ENCODE measurements at regions not wholly inside any gene's neighbourhood (a gene's known extent, or its start where the extent isn't known, plus 50 kb on each side); places are given as distances from the start of the nearest gene placed in this dataset.
"Not testable (repeated sequence)": the region's sequence is repeated elsewhere in the genome, so short reads cannot be mapped to it uniquely, and the experiment has no call there.

DNA sequence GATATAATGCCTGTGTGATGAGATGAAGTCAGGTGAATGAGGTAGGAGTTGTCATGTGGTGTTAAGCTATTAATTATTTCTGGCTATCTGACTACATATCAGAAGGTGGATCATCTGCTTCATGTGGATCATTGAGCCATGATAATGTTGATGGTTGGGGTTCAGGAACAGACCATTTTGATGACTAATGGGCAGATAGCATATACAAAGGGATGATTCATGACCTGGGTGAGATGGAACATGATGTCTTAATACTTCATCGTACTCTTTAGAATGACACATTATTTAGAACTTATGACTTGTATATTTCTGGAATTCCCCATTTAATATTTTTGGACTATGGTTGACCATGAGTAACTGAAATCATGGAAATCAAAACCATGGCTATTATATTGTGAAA lies 155.1 kb downstream of the OR13A1 start:
- no peaks in the 10 kb centered on the region for H3K4me1 ChIP-seq (replicated peaks in 1 of 2)
- no peak for DNase-seq
- 53 to 86% (median 72%) methylated on average over 1 of the region's 1 CpG for WGBS, 4 donors
- H3K9me3 ChIP-seq (replicated peaks in 1 of 3), result no peaks in the 10 kb centered on the region
- no peak overlapping the region for H3K27ac ChIP-seq
- H3K27me3 ChIP-seq, result no peaks in the 10 kb centered on the region
- no peak for TF ChIP-seq CTCF (IDR thresholded peaks at IDR 0.05)
- no peak for TF ChIP-seq POLR2A (IDR thresholded peaks at IDR 0.05)
- no peak overlapping the region for H3K4me3 ChIP-seq
- no peaks in the 10 kb centered on the region for H3K36me3 ChIP-seq (replicated peaks in 1 of 2)
- intact Hi-C loops (cut with DNase I), result no loop called here

GRCh38 chr10:45163315-45163975 lies 152.0 kb downstream of the OR13A1 start:
- Histone ChIP-seq H3K36me3 (replicated peaks in 1 of 2) (no peaks in the 10 kb centered on the region), H3K27me3 (no peaks in the 10 kb centered on the region), H3K4me3 (no peak overlapping the region), H3K9me3 (replicated peaks in 1 of 3) (no peaks in the 10 kb centered on the region), H3K27ac (no peak overlapping the region), H3K4me1 (replicated peaks in 1 of 2) (no peaks in the 10 kb centered on the region)
- intact Hi-C loops (cut with DNase I), result no loop called here
- TF ChIP-seq CTCF (IDR thresholded peaks at IDR 0.05), result no peak
- TF ChIP-seq POLR2A (IDR thresholded peaks at IDR 0.05), result no peak
- WGBS, 4 donors, result 76 to 90% (median 88%) methylated on average over 3 of the region's 3 CpGs
- DNase-seq, result no peak

DNA sequence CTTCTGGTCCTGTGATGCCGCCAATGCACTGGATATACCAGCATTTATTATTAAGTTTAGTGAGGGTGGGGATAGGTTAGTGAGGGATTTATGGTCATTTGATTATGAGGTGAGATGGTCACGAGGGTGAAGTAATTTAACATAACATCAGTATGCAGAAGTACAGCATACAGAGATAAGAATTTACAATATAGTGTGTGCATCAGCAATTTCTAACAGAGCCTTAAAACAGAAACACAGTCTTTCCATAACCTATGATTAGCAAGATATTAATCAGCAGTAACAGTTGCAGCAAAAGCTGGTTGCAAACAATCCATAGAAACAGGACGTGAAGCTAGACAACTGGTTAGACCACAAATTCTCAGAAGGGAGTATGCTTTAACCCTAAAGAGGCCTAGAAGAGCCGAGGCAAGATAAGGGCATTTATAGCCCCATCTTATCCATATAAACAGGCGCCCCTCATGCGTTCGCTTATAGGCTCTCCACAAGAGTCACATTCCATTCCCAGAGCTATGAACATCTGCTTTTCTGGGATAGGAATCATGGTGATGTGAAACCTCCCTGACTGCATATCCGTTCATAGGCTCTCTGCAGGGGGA lies 139.8 kb downstream of the OR13A1 start:
- H3K9me3 ChIP-seq (replicated peaks in 1 of 3); H3K36me3 ChIP-seq (replicated peaks in 1 of 2); DNase-seq; H3K27ac ChIP-seq; intact Hi-C loops (cut with DNase I); H3K4me1 ChIP-seq (replicated peaks in 1 of 2); H3K4me3 ChIP-seq; H3K27me3 ChIP-seq: not testable (repeated sequence)
- WGBS, 4 donors, result 69 to 86% (median 78%) methylated on average over 8 of the region's 8 CpGs

DNA sequence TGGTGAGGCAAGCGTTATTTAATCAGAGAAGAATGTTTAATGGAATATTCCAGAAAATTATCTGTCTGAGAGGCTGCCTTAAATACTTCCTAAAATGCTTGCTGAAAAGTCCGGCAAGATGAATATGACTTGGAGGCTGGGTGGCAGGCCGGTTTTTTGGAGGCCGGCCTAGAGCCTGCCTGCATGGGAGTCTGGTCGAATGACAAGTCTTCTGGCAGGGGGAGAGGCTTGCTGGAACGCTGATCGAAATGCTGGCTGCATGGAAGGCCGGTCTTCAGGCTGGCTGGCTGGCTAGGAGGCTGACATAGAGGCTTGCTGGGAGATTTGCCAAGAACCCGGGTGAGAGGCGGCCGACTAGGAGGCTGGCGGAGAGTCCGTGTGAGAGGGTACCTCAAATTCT lies 135.7 kb downstream of the OR13A1 start:
- 45 to 80% (median 67%) methylated on average over 7 to 13 of the region's 13 CpGs for WGBS, 4 donors
- H3K27ac ChIP-seq, result no peak overlapping the region
- H3K4me1 ChIP-seq (replicated peaks in 1 of 2), result no peaks in the 10 kb centered on the region
- no peaks in the 10 kb centered on the region for H3K36me3 ChIP-seq (replicated peaks in 1 of 2)
- TF ChIP-seq POLR2A (IDR thresholded peaks at IDR 0.05) (no peak), CTCF (IDR thresholded peaks at IDR 0.05) (no peak)
- peak in 6 of 7 donors; percentile 26 to 62 (median 31) for DNase-seq
- intact Hi-C loops (cut with DNase I), result no loop called here
- H3K4me3 ChIP-seq, result no peak overlapping the region
- H3K9me3 ChIP-seq (replicated peaks in 1 of 3), result no peaks in the 10 kb centered on the region
- H3K27me3 ChIP-seq, result no peaks in the 10 kb centered on the region

DNA sequence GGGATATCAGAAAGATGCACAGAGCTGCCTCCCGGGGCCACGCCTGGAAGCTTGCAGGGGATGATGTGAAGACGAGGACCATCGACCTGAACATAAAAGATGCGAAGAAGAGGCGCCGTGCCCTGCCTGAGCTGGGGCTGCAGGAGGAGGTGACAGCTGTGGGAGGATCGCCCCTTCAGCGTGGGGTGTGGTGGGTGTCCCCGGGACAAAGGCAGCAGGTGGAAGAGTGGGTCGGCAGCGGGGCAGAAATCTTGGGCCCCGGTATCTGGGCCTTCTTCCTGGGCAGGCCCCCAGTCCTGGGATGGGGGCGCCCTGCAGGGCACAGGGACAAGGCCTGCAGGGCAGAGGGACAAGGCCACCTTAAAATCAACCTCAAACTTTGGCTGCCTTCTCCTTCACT lies 134.9 kb downstream of the OR13A1 start:
- Histone ChIP-seq H3K36me3 (replicated peaks in 1 of 2) (no peaks in the 10 kb centered on the region), H3K27me3 (no peaks in the 10 kb centered on the region), H3K27ac (no peak overlapping the region), H3K9me3 (replicated peaks in 1 of 3) (no peaks in the 10 kb centered on the region), H3K4me1 (replicated peaks in 1 of 2) (no peaks in the 10 kb centered on the region), H3K4me3 (no peak overlapping the region)
- no peak for TF ChIP-seq POLR2A (IDR thresholded peaks at IDR 0.05)
- TF ChIP-seq CTCF (IDR thresholded peaks at IDR 0.05), result no peak
- intact Hi-C loops (cut with DNase I), result no loop called here
- DNase-seq, result no peak
- WGBS, 4 donors, result 89 to 96% (median 94%) methylated on average over 13 to 14 of the region's 14 CpGs
